ENCODE measurements at regions not wholly inside any gene's neighbourhood (a gene's known extent, or its start where the extent isn't known, plus 50 kb on each side); places are given as distances from the start of the nearest gene placed in this dataset.

DNA sequence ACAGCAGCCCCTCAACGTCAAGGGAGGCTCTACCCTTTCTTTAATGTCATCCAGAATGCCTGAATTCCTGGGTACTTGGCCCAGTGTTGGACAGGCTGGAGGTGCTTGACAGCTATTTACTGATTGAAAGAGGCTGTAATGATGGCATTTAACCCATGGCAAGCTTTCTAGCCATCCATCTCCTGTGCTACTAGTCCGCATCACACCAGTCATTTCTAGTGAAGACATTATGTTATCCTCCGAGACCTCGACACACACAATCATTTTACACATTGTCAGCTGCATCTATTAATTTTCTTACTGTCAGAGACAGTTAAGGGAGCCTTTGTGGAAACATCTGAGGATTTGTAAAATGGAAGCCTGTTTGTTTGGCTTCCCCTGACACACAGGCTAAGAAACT is 149.3 kb upstream of the FSTL4 start:
- no peaks in the 10 kb centered on the region for H3K4me1 Mint-ChIP-seq (ENCODE audit: low read depth)
- DNase-seq (ENCODE audit: low spot score, unreplicated experiment), result no peak
- H3K27ac Mint-ChIP-seq, result no peak overlapping the region
- no peak for TF ChIP-seq CTCF (IDR thresholded peaks at IDR 0.05; ENCODE audit: unreplicated experiment)
- H3K9me3 Mint-ChIP-seq (ENCODE audit: low read depth), result no peaks in the 10 kb centered on the region
- peaks cover 17% of the 10 kb centered on the region for H3K27me3 Mint-ChIP-seq
- H3K36me3 Mint-ChIP-seq (ENCODE audit: insufficient read depth), result no peaks in the 10 kb centered on the region
- no peak overlapping the region for H3K4me3 Mint-ChIP-seq (ENCODE audit: low read depth)

DNA sequence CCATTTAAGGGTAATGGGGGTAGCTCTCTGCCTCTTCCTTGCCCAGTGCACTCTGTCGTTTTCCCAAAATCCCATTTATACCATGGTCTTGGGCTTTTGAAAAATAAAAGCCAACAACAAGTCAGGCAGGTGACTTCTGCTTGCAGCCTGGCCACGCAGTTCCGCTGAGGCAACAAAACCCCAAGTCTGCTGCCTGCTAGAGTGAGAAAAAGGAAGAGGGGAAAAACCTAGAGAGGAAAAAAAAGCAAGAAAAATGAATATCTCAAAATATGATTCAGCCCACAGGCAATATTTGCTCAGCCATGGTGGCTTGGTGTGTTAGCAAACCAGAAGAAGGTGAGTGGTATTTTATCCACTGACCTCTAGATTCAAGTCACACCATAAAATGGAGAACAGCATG is 148.2 kb upstream of the FSTL4 start:
- no peak for DNase-seq (ENCODE audit: low spot score, unreplicated experiment)
- Mint-ChIP-seq H3K9me3 (ENCODE audit: low read depth) (no peaks in the 10 kb centered on the region), H3K36me3 (ENCODE audit: insufficient read depth) (no peaks in the 10 kb centered on the region), H3K27me3 (peaks cover 18% of the 10 kb centered on the region), H3K4me3 (ENCODE audit: low read depth) (no peak overlapping the region), H3K4me1 (ENCODE audit: low read depth) (no peaks in the 10 kb centered on the region), H3K27ac (no peak overlapping the region)
- no peak for TF ChIP-seq CTCF (IDR thresholded peaks at IDR 0.05; ENCODE audit: unreplicated experiment)

GRCh38 chr5:133758641-133759040 is 146.3 kb upstream of the FSTL4 start:
- Mint-ChIP-seq H3K4me3 (ENCODE audit: low read depth) (no peak overlapping the region), H3K9me3 (ENCODE audit: low read depth) (no peaks in the 10 kb centered on the region), H3K4me1 (ENCODE audit: low read depth) (no peaks in the 10 kb centered on the region), H3K27ac (no peak overlapping the region), H3K27me3 (peaks cover 24% of the 10 kb centered on the region), H3K36me3 (ENCODE audit: insufficient read depth) (no peaks in the 10 kb centered on the region)
- DNase-seq (ENCODE audit: low spot score, unreplicated experiment), result no peak
- TF ChIP-seq CTCF (IDR thresholded peaks at IDR 0.05; ENCODE audit: unreplicated experiment), result no peak

GRCh38 chr5:133757396-133757945 is 145.1 kb upstream of the FSTL4 start:
- H3K4me1 Mint-ChIP-seq (ENCODE audit: low read depth), result no peaks in the 10 kb centered on the region
- H3K27me3 Mint-ChIP-seq, result peaks cover 24% of the 10 kb centered on the region
- H3K27ac Mint-ChIP-seq, result no peak overlapping the region

DNA sequence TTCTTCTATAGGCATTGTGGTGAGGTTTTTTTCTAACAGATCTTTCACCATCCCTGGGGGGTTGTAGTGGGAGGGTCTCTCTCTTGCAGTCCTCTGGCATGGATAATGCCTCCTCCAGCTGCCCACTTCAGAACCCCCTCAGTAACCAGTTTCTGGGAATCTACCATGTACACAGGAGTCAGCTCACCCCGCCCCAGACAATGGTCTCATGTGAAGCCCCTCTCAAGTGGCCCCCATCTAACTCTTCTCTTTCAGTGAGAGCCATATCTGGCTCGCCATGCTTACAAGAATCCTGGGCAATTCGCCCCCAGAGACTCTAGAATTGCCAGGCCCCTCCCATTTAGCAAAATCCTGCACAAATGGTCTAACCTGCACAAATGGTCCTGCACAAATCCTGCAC is 144.4 kb upstream of the FSTL4 start:
- Mint-ChIP-seq H3K4me3 (ENCODE audit: low read depth) (no peak overlapping the region), H3K36me3 (ENCODE audit: insufficient read depth) (no peaks in the 10 kb centered on the region), H3K9me3 (ENCODE audit: low read depth) (no peaks in the 10 kb centered on the region), H3K27ac (no peak overlapping the region), H3K4me1 (ENCODE audit: low read depth) (no peaks in the 10 kb centered on the region), H3K27me3 (peaks cover 25% of the 10 kb centered on the region)
- no peak for TF ChIP-seq CTCF (IDR thresholded peaks at IDR 0.05; ENCODE audit: unreplicated experiment)
- no peak for DNase-seq (ENCODE audit: low spot score, unreplicated experiment)

More at GRCh38 chr5:133757396-133757945, 145.1 kb upstream of the FSTL4 start:
- no peaks in the 10 kb centered on the region for H3K9me3 Mint-ChIP-seq (ENCODE audit: low read depth)
- TF ChIP-seq CTCF (IDR thresholded peaks at IDR 0.05; ENCODE audit: unreplicated experiment), result no peak
- DNase-seq (ENCODE audit: low spot score, unreplicated experiment), result no peak
- H3K4me3 Mint-ChIP-seq (ENCODE audit: low read depth), result no peak overlapping the region
- H3K36me3 Mint-ChIP-seq (ENCODE audit: insufficient read depth), result no peaks in the 10 kb centered on the region

Measured in progenitor cell of endocrine pancreas (in vitro differentiated cells).